GM21526 (cell line): ENCODE measurements at regions not wholly inside any gene's neighbourhood (a gene's known extent, or its start where the extent isn't known, plus 50 kb on each side); places are given as distances from the start of the nearest gene placed in this dataset.

Experiments used
- ATAC-seq: cut with Tn5 transposase; IDR thresholded peaks from one replicate; pipeline ENCODE4 v1.9.1; 2021; ENCODE audit warnings: moderate library complexity; ENCODE audit not compliant: unreplicated experiment, low FRiP score

DNA sequence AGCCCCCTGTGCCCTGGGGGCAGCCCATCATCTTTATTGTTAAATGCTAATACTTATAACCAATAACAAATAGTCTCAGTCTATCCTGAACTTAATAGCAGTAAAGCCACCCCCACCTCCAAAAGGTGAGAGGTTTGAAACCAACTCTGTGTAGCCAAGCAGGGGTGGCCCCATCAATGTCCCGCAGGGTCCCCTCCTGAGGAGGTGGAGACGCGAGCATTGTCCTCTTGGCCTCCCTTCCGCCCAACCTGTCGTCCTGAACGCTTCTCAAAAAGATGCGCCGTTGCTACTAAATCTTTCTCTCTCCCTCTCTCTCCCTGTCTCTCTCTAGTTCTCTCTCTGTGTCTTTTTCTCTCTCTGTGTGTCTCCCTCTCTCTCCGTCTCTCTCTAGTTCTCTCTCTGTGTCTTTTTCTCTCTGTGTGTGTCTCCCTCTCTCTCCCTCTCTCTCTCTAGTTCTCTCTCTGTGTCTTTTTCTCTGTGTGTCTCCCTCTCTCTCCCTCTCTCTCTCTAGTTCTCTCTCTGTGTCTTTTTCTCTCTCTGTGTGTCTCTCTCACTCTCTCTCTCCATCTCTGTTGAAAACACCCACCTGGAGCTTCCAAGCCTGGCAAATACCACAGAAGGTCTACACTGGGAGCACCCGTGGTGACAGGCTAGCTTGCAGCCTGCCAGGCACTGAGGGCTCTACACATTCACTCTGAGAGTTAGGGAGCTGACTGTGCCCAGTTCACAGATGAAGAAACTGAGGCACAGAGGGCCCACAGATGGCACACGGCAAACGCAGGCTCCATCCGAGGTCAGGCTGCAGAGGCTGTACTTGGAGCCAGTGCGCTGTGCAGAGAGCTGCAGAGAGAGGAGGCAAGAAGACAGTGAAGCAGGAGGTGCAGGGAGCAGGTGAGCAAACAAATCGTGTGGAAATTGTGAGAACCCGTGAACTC, 185.9 kb downstream of the C16orf95 start:
- ATAC-seq = no peak

DNA sequence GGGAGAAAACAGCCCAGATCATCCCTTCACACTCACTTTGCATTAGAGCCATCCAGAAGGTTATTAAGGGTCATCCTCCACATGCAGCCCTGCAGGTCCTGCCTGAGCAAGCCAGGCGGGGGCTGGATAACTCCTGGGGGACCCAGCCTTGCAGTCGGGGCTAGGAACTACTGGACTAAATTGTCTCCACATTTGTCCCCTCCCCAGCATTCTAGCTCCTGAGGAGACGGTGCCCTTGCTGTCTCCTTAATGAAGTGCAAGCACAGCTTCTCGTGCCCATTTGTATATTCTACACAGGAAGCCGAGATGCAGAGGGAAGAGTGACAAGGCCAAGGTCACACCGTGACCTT, 185.2 kb downstream of the C16orf95 start:
- ATAC-seq = no peak

DNA sequence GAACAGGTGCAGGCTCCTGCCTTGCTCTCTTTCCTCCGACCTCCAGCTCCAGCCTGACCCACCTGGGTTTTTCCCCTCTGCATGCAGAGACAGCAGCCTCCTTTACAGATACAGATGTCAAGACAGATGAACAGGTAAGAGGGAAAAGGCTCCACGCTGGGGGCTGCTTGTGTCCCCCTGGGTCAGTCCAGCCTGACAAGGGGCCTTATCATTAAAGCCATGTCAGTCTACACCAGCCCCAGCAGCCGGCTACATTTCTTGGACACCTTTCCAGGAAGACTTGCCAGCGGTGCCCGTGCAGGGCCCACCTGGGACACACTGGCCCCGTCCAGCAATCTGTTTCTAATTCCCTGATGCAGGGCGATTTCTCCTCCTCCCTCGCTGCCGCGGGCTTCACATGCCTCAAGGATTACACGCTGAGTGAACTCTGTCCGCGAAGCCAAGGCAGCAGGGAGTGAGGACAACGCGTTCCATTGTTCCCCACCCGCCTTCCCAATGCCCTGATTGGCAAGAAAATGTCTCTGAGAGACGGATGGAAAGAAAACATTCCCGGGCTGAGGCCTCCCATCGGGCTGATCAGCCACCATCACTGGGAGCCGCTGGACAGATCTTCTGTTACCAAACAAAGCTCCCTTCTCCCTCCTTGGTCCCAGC, 184.7 kb downstream of the C16orf95 start:
- ATAC-seq = no peak

DNA sequence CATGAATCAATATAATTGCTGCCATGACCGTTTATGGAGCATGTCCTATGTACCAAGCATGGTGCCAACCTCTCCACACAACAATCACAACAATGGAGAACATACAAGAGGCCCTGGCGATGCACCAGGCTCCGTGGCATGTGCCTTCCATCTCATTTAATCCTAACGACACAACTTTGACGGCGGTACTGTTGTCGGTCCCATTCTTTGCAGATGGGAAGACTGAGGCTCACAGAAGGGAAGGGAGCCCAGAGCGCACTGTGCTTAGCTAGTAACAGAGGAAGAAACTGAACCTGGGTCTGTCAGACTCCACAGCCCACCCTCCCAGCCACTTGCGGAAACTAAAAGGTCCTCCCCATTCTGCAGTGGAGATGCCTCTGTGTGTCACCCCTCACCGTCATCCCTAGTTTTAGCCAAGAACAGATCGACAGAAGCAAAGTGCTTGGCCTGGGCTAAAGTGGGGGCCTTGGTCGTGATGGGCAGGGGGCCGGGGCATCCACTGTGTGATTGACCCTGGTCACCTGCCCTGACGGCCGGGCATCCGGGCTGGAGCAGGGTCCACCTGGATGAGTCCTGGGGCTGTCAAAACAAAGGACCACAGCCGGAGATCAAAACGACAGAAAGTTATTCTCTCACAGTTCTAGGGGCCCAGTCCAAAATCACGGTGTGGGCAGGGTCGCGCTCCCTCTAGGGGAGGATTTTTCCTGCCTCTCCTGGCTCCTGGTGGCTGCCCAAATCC, 183.9 kb downstream of the C16orf95 start:
- no peak for ATAC-seq

DNA sequence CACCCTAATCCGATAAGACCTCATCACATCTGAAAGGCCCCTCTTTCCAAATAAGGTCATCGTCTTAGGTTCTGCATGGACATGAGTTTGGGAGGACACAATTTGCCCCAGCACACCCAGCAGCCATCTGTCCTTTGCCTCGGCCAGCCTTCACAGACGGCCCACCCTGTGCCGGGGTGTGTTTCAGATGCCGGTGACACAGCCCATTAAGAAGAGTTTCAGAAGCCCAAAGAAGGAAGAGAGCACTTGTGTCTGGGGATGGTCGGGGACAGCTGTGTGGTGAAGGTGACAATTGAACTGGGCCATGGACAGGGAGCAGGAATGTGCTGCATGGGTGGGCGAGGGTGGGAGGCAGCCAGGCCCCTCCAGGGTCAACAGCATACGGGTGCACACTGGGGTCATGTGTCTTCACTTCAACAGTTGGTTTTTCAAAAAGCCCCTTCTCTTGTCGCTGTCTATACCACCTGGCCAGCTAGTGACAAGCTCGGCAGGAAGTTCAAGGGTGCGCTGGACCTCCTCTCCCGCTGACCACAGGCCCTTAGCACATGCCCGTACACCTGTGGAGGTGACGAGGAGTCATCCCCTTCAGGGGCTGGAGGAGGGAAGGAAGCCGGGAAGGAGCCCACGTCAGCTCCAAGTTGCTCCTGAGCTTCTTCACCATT, 183.1 kb downstream of the C16orf95 start:
- no peak for ATAC-seq

DNA sequence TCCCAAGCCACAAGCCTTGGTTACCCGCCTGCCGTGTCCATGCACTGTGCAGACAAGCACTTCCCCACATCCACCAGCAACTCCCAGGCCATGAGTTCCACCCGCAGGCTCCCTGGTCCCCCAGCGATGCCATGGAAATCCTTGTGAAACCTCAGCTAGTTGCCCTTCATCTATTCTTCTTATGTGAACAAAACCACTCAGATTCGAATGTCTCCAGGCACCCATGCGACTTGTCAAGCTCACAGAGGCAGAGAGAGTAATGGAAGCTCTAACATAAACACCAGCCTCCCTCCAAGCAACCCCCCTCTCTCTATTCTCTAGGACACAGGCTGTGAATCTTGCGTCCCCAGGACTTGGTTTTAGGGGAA, 182.6 kb downstream of the C16orf95 start:
- no peak for ATAC-seq

GRCh38 chr16:87135246-87136030, 181.8 kb downstream of the C16orf95 start:
- ATAC-seq = no peak

DNA sequence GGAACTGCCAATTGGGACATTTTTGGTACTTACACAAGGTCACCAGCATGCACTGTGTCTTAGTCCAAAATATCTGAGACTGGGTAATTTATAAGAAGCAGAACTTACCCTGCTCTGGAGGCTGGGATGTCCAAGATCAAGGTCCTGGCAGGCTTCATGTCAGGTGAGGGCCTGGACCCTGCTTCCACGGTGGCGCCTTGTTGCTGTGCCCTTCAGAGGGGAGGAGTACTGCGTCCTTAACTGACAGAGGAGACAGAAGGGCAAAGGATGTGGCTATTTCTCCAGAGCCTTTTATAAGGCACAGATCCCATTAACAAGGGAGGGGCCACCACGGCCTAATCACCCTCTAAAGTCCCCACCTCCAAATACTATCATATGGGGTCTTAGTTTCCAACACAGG, 178.9 kb downstream of the C16orf95 start:
- ATAC-seq = no peak

DNA sequence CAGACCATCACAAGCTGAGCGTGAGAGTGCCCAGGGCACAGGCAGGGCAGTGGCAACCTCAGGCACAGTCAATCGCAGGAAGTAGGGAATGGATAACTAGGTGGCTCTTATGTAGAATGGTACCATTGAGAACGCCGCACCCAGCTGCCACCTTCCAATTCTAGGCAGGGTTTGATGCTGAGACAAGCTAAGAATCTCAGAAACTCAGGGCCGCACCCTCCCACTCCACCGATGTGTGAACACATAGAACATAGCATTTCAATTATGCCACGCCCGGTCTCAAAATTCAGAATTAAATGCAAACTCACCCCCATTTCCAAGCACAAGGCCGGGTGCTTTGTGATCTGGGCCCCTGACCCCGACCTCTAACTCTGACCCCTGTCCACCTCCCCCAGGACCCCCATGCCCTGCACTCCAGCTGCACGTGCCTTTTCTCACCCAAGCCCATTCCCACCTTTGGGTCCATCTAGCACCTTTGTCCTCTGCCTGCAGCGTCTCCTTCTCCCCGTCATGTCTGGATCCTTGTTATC, 178.4 kb downstream of the C16orf95 start:
- ATAC-seq = no peak

DNA sequence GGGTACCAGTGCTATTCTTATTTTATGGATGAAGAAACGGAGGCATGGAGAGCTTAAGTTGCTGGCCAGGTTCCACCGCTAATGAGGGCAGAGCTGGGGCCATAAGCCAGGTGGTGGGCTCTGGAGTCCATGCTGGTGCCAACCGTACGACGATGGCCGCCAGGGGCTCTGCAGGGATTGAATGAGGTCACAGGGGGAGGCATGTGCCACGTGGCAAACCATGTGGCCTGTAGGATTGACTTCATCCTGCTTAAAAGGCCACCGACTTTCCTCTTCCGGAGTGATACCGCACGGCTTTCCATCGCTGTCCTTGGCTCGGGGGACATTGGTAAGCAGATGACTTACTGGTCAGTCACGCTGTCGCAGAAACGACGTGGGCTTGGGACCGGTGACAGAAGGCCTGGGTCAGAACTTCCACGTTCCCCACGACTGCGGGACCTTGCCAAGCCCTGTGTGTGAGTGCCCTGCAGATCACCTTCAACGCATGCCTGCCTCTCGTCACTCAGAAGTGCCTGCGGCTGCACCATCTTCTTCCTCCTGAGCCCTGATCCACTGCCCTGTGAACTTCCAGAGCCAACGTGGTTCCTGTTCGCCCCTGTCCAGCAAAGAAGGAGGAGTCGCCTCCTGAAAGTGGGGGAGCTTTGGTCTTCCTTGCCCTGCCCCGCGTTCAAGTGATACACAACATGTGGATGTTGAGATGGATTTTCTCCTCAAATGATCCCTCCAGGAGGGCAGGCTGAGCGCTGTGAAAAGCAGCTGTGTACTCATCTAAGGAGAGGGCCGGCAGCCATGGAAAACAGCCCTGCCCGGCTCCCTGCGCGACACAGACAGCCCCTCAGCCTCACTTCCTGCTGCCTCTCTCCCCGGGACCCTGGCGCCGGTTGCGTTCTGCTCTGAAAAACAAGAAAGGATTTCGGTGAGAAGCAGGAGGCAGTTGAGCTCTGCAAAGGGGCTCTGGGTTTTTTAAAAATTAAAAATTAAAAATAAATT, 176.7 kb downstream of the C16orf95 start:
- ATAC-seq = no peak

GRCh38 chr16:87141402-87141801, 175.8 kb downstream of the C16orf95 start:
- no peak for ATAC-seq

GRCh38 chr16:87143661-87144121, 173.5 kb downstream of the C16orf95 start:
- no peak for ATAC-seq

DNA sequence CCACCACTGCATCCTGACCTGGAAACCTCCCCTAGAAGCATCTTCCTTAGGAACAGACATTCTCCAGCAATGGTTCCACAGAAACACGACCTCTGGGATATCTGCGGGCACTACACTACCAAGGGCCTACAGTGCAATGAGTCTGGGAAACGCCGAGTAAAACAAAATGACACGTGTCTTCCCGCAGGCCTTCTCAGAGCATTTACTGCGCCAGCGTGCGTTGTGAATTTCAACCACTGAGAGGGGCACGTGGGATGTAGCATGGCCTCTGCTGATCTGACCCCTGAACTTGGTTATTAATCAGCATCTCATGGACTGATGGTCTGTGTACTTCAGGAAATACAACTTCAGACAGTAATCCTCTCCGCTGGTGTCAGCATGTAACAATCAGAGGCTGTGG, 173.0 kb downstream of the C16orf95 start:
- ATAC-seq = no peak

DNA sequence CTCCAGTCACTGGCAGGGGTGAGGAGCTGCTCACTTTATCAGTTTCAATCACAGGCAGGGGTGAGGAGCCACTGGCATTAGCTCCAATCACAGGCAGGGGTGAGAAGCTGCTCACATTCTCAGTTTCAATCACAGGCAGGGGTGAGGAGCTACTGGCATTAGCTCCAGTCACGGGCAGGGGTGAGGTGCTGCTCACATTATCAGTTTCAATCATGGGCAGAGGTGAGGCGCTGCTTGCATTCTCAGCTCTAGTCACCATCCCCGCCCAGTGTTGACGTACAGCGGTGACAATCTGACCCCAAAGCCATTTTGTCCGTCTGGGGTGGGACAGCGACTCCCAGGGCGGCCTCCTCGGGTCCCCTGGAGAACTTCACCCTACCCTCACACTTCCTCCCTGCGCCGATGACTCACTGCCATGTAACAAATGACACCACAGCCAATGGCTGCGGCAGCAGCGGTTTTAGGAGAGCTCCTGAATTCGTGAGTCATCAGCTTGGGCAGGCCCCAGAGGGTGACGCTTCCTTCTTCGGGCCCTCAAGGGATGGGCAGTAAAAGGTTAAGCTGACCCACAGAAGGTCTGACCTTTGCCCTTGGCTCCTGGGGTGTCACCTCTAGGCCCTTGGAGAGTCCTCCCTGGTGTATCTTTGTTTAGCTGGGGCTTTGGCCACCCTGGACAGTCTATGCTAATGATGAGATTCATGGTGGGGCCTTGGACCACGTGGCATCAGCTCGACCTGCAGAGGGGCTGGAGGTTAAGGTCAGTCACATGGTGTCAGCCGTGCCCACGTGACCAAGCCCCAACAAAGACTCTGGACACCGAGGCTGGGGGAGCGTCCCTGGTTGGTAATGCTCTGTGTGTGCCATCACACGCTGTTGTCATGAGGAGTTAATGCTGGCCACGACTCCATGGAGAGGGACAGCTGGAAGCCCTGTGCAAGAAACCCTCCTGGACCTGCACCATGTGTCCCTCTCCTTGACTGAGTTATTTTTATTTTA, 171.7 kb downstream of the C16orf95 start:
- ATAC-seq = no peak

- ATAC-seq = no peak
Observed at GRCh38 chr16:87146676-87147075, 170.5 kb downstream of the C16orf95 start.

GRCh38 chr16:87149051-87149450, 168.1 kb downstream of the C16orf95 start:
- ATAC-seq = no peak

- ATAC-seq = no peak
Observed at GRCh38 chr16:87150262-87150661, 166.9 kb downstream of the C16orf95 start.
